SJSA1 (cell line): ENCODE measurements at regions not wholly inside any gene's neighbourhood (a gene's known extent, or its start where the extent isn't known, plus 50 kb on each side); places are given as distances from the start of the nearest gene placed in this dataset.
"Not testable (repeated sequence)": the region's sequence is repeated elsewhere in the genome, so short reads cannot be mapped to it uniquely, and the experiment has no call there.

Source experiments
- DNase-seq, 2 experiments: peaks; one replicate each; pipeline ENCODE4 v3.0.0-alpha.2; 2015 to 2020; ENCODE audit warnings: low spot score in 2 of 2, low read depth in 1 of 2
- H3K27ac ChIP-seq: fragments of 250-450 bp; sonication (Bioruptor Pico); 2 replicates; pipeline ENCODE4 v1.5.1; 2020; ENCODE audit warnings: mild to moderate bottlenecking, moderate library complexity
- H3K27me3 ChIP-seq: fragments of 250-450 bp; sonication (Bioruptor Pico); replicated peaks from 2 replicates; pipeline ENCODE4 v1.5.1; 2020; ENCODE audit warnings: mild to moderate bottlenecking, moderate library complexity
- H3K36me3 ChIP-seq: fragments of 250-450 bp; sonication (Bioruptor Pico); 2 replicates; pipeline ENCODE4 v1.5.1; 2020; ENCODE audit warnings: mild to moderate bottlenecking
- H3K4me1 ChIP-seq: fragments of 250-450 bp; sonication (Bioruptor Pico); replicated peaks from 2 replicates; pipeline ENCODE4 v1.6.1; 2021; ENCODE audit warnings: mild to moderate bottlenecking
- H3K4me3 ChIP-seq: fragments of 250-450 bp; sonication (Bioruptor Pico); 2 replicates; pipeline ENCODE4 v1.5.1; 2020; ENCODE audit warnings: mild to moderate bottlenecking
- H3K9me3 ChIP-seq: fragments of 250-450 bp; sonication (Bioruptor Pico); replicated peaks from 2 replicates; pipeline ENCODE4 v1.5.1; 2020; ENCODE audit warnings: mild to moderate bottlenecking

- Histone ChIP-seq H3K4me1 (no peaks in the 10 kb centered on the region), H3K36me3 (no peaks in the 10 kb centered on the region), H3K27ac (no peak overlapping the region), H3K27me3 (no peaks in the 10 kb centered on the region), H3K9me3 (no peaks in the 10 kb centered on the region), H3K4me3 (no peak overlapping the region)
- DNase-seq, result no peak
Observed at GRCh38 chr7:15838265-15838664, 151.8 kb upstream of the MEOX2 start.

- Histone ChIP-seq H3K4me1 (no peaks in the 10 kb centered on the region), H3K36me3 (no peaks in the 10 kb centered on the region), H3K4me3 (no peak overlapping the region), H3K27me3 (no peaks in the 10 kb centered on the region), H3K9me3 (no peaks in the 10 kb centered on the region), H3K27ac (no peak overlapping the region)
- no peak for DNase-seq
Observed at GRCh38 chr7:15837306-15837950, 150.9 kb upstream of the MEOX2 start.

- no peaks in the 10 kb centered on the region for H3K36me3 ChIP-seq
- no peaks in the 10 kb centered on the region for H3K27me3 ChIP-seq
- H3K4me3 ChIP-seq, result no peak overlapping the region
- no peaks in the 10 kb centered on the region for H3K4me1 ChIP-seq
- H3K9me3 ChIP-seq, result no peaks in the 10 kb centered on the region
- no peak for DNase-seq
- no peak overlapping the region for H3K27ac ChIP-seq
Observed at GRCh38 chr7:15836651-15837050, 150.2 kb upstream of the MEOX2 start.

GRCh38 chr7:15836041-15836440, 149.6 kb upstream of the MEOX2 start:
- Histone ChIP-seq H3K4me3 (no peak overlapping the region), H3K4me1 (no peaks in the 10 kb centered on the region), H3K9me3 (no peaks in the 10 kb centered on the region), H3K27ac (no peak overlapping the region), H3K27me3 (no peaks in the 10 kb centered on the region), H3K36me3 (no peaks in the 10 kb centered on the region)
- DNase-seq, result no peak

- Histone ChIP-seq H3K36me3 (no peaks in the 10 kb centered on the region), H3K27ac (no peak overlapping the region), H3K4me1 (no peaks in the 10 kb centered on the region), H3K4me3 (no peak overlapping the region), H3K9me3 (no peaks in the 10 kb centered on the region), H3K27me3 (no peaks in the 10 kb centered on the region)
- no peak for DNase-seq
Observed at GRCh38 chr7:15834446-15834845, 148.0 kb upstream of the MEOX2 start.

GRCh38 chr7:15832996-15833395, 146.5 kb upstream of the MEOX2 start:
- Histone ChIP-seq H3K4me3 (no peak overlapping the region), H3K36me3 (no peaks in the 10 kb centered on the region), H3K4me1 (no peaks in the 10 kb centered on the region), H3K27me3 (no peaks in the 10 kb centered on the region), H3K27ac (no peak overlapping the region), H3K9me3 (no peaks in the 10 kb centered on the region)
- DNase-seq, result no peak

GRCh38 chr7:15831606-15832005, 145.1 kb upstream of the MEOX2 start:
- Histone ChIP-seq H3K27me3 (no peaks in the 10 kb centered on the region), H3K27ac (no peak overlapping the region), H3K9me3 (no peaks in the 10 kb centered on the region), H3K4me1 (no peaks in the 10 kb centered on the region), H3K4me3 (no peak overlapping the region), H3K36me3 (no peaks in the 10 kb centered on the region)
- no peak for DNase-seq

- H3K4me3 ChIP-seq, result no peak overlapping the region
- H3K4me1 ChIP-seq, result no peaks in the 10 kb centered on the region
- H3K36me3 ChIP-seq, result no peaks in the 10 kb centered on the region
- no peak overlapping the region for H3K27ac ChIP-seq
- no peak for DNase-seq
- H3K27me3 ChIP-seq, result no peaks in the 10 kb centered on the region
- no peaks in the 10 kb centered on the region for H3K9me3 ChIP-seq
Observed at GRCh38 chr7:15829691-15830090, 143.2 kb upstream of the MEOX2 start.

- no peak overlapping the region for H3K27ac ChIP-seq
- H3K27me3 ChIP-seq, result no peaks in the 10 kb centered on the region
- DNase-seq, result no peak
- no peaks in the 10 kb centered on the region for H3K9me3 ChIP-seq
- H3K4me1 ChIP-seq, result no peaks in the 10 kb centered on the region
- H3K4me3 ChIP-seq, result no peak overlapping the region
- no peaks in the 10 kb centered on the region for H3K36me3 ChIP-seq
Observed at GRCh38 chr7:15828881-15829280, 142.4 kb upstream of the MEOX2 start.

- Histone ChIP-seq H3K4me1 (no peaks in the 10 kb centered on the region), H3K27me3 (no peaks in the 10 kb centered on the region), H3K9me3 (no peaks in the 10 kb centered on the region), H3K4me3 (no peak overlapping the region), H3K36me3 (no peaks in the 10 kb centered on the region), H3K27ac (no peak overlapping the region)
- no peak for DNase-seq
Observed at GRCh38 chr7:15821484-15822427, 135.3 kb upstream of the MEOX2 start.

- H3K4me3 ChIP-seq, result no peak overlapping the region
- H3K27me3 ChIP-seq, result no peaks in the 10 kb centered on the region
- no peak overlapping the region for H3K27ac ChIP-seq
- H3K9me3 ChIP-seq, result no peaks in the 10 kb centered on the region
- H3K4me1 ChIP-seq, result no peaks in the 10 kb centered on the region
- DNase-seq, result no peak
- no peaks in the 10 kb centered on the region for H3K36me3 ChIP-seq
Observed at GRCh38 chr7:15820319-15820718, 133.8 kb upstream of the MEOX2 start.

GRCh38 chr7:15816835-15817426, 130.4 kb upstream of the MEOX2 start:
- H3K4me1 ChIP-seq, result no peaks in the 10 kb centered on the region
- no peak overlapping the region for H3K27ac ChIP-seq
- DNase-seq, result no peak

GRCh38 chr7:15813448-15813847, 127.0 kb upstream of the MEOX2 start:
- Histone ChIP-seq H3K9me3 (no peaks in the 10 kb centered on the region), H3K27me3 (no peaks in the 10 kb centered on the region), H3K4me1 (no peaks in the 10 kb centered on the region), H3K27ac (no peak overlapping the region), H3K4me3 (no peak overlapping the region), H3K36me3 (no peaks in the 10 kb centered on the region)
- DNase-seq, result no peak

More at GRCh38 chr7:15816835-15817426, 130.4 kb upstream of the MEOX2 start:
- H3K36me3 ChIP-seq, result no peaks in the 10 kb centered on the region
- H3K9me3 ChIP-seq, result no peaks in the 10 kb centered on the region
- no peaks in the 10 kb centered on the region for H3K27me3 ChIP-seq
- no peak overlapping the region for H3K4me3 ChIP-seq

- DNase-seq, H3K4me3 ChIP-seq, H3K27me3 ChIP-seq, H3K36me3 ChIP-seq, H3K4me1 ChIP-seq, H3K9me3 ChIP-seq, H3K27ac ChIP-seq: not testable (repeated sequence)
Observed at GRCh38 chr7:15810383-15810782, 123.9 kb upstream of the MEOX2 start.
